PC-3 (cell line): ENCODE measurements at regions not wholly inside any gene's neighbourhood (a gene's known extent, or its start where the extent isn't known, plus 50 kb on each side); places are given as distances from the start of the nearest gene placed in this dataset.

Experiments
- EZH2 ChIP-seq: fragments of 300-600 bp; sonication (generic); IDR thresholded peaks from one replicate; pipeline ENCODE4 v1.6.1; 2017; ENCODE audit warnings: antibody characterized with exemption, mild to moderate bottlenecking, low read length; ENCODE audit not compliant: unreplicated experiment
- EZH2phosphoT487 ChIP-seq: fragments of 300-600 bp; sonication (generic); IDR thresholded peaks from 2 replicates; pipeline ENCODE4 v1.6.1; 2018; ENCODE audit warnings: mild to moderate bottlenecking, antibody characterized with exemption, low read length, borderline replicate concordance
- TF ChIP-seq, protein P1 (sequence below): fragments of 300-600 bp; sonication (generic); conservative IDR thresholded peaks from 2 replicates; pipeline ENCODE4 v1.5.1; 2017; ENCODE audit warnings: antibody characterized with exemption, low read depth, mild to moderate bottlenecking, low read length

DNA sequence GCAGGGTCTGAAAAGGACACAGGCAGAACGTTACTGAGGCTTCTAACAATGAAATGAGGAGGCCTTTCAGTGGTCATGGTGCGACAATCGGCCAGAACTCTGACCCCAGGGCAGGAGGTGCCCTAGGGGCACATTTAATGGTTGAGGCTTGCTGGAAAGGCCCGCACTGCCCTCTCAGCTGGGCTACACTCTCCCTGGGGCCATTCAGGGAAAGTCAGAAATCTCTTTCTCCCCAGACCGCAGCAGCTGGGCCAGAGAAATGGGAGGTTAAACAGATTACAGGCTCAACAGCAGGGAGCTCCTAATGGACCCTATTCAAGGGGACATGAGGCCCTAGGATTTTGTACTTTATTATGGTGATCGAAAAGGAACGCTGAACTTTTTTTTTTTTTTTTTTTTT lies 85.6 kb upstream of the FGFR2 start:
- TF ChIP-seq, protein P1, sequence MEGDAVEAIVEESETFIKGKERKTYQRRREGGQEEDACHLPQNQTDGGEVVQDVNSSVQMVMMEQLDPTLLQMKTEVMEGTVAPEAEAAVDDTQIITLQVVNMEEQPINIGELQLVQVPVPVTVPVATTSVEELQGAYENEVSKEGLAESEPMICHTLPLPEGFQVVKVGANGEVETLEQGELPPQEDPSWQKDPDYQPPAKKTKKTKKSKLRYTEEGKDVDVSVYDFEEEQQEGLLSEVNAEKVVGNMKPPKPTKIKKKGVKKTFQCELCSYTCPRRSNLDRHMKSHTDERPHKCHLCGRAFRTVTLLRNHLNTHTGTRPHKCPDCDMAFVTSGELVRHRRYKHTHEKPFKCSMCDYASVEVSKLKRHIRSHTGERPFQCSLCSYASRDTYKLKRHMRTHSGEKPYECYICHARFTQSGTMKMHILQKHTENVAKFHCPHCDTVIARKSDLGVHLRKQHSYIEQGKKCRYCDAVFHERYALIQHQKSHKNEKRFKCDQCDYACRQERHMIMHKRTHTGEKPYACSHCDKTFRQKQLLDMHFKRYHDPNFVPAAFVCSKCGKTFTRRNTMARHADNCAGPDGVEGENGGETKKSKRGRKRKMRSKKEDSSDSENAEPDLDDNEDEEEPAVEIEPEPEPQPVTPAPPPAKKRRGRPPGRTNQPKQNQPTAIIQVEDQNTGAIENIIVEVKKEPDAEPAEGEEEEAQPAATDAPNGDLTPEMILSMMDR: no peak
- no peak for TF ChIP-seq EZH2phosphoT487
- TF ChIP-seq EZH2: no peak
